ENCODE measurements at regions not wholly inside any gene's neighbourhood (a gene's known extent, or its start where the extent isn't known, plus 50 kb on each side); places are given as distances from the start of the nearest gene placed in this dataset.

DNA sequence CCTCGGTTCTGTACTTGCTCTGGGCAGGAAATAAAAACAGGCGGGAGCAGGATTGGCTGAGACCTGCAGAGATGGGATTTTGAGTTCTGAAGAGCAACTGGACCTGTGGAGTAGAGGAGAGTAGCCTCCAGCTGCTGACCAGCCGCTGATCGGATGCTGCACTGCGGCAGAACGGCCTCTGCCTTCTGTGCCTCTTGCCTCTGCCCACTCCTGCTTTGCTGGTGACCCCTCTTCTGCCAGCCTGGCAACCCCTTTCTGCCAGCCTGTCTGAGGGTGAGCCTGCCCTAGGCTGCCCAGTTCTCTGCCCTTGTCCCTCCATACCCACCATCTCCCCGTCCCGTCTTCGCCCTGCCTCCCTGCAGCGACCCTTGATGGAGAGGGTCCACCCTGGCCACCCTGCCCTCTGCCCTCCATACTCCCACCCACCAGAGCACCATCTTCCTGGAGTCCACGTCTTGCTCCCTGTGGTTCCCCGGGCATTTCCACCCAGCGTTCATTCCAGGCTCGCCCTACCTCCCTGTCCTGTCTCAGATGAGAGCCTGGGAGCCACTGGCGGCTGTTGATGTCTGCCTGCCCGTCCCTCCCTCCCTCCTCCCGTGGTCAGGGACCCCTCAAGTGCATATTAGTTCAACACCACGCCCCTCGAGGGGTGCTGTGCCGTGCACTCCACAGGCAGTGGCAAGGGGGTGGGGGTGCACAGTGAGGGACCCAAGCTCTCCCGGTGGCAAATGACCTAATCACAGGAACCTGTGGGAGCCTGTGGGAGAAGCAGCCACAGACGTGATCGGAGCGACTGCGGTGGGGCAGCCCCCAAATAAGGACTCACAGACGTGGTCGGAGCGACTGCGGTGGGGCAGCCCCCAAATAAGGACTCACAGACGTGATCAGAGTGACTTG lies 863.3 kb downstream of the TBC1D22A start:
- DNase-seq (ENCODE audit: insufficient read length, low spot score) (no peak), FAIRE-seq (no peak)
- TF ChIP-seq, protein P1, sequence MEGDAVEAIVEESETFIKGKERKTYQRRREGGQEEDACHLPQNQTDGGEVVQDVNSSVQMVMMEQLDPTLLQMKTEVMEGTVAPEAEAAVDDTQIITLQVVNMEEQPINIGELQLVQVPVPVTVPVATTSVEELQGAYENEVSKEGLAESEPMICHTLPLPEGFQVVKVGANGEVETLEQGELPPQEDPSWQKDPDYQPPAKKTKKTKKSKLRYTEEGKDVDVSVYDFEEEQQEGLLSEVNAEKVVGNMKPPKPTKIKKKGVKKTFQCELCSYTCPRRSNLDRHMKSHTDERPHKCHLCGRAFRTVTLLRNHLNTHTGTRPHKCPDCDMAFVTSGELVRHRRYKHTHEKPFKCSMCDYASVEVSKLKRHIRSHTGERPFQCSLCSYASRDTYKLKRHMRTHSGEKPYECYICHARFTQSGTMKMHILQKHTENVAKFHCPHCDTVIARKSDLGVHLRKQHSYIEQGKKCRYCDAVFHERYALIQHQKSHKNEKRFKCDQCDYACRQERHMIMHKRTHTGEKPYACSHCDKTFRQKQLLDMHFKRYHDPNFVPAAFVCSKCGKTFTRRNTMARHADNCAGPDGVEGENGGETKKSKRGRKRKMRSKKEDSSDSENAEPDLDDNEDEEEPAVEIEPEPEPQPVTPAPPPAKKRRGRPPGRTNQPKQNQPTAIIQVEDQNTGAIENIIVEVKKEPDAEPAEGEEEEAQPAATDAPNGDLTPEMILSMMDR (IDR thresholded peaks at IDR 0.05; ENCODE audit: insufficient read depth, missing control alignments): no peak

DNA sequence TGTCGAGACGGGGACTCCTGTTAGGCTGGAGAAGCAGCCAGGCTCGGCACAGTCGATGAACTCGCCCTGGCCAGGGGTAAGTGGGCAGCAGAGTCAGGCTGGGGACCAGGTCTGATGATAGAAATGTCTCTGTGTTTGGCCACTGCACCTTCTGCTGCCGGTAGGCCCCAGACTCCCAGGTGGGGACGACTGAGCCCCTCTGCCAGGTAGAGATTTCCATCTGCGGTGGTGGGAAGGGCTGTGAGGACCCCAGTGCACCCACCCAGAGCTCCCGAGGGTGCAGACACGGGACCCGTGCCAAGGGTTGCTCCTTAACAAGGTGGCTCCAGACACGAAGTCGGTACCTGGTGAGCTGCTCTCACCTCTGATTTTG lies 862.5 kb downstream of the TBC1D22A start:
- TF ChIP-seq, protein P1 (IDR thresholded peaks at IDR 0.05; ENCODE audit: insufficient read depth, missing control alignments): no peak
- no peak for FAIRE-seq
- no peak for DNase-seq (ENCODE audit: insufficient read length, low spot score)

DNA sequence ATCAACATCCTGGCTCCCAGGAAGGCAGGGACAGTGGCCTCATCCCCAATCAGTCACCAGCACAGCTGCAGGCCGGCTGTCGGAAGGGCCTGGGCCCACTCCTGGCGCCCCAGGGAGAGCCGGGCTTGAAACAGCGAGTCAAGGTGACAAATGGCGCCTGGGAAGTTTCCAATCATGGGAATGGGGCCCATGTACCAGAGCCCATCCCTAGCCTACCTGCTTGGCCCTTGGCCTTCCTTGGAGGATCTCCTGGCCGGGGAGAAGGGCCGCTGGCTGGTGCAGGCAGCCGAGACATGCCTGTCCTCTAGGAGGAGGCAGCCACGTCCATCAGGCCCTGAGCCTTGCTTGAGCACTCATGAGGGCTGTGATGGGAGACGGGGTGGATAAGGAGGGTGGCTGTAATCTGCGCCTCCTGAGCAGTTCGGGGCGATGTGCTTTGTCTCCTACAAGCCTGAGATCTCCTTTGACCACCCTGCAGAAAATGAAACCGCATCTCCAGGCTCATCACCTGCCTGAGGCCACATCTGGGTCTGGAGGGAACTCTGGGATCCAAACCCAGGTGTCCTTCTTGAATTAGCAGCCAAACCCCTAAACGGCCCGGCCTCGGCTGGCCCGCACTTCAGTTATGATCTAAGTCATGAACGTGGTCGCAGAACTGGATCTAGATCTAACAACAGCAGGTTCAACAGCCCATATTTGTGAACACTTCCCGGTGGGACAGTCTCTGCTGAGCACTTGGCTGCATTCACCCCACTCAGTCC lies 862.0 kb downstream of the TBC1D22A start:
- FAIRE-seq: no peak
- TF ChIP-seq, protein P1 (IDR thresholded peaks at IDR 0.05; ENCODE audit: insufficient read depth, missing control alignments): no peak
- no peak for DNase-seq (ENCODE audit: insufficient read length, low spot score)

DNA sequence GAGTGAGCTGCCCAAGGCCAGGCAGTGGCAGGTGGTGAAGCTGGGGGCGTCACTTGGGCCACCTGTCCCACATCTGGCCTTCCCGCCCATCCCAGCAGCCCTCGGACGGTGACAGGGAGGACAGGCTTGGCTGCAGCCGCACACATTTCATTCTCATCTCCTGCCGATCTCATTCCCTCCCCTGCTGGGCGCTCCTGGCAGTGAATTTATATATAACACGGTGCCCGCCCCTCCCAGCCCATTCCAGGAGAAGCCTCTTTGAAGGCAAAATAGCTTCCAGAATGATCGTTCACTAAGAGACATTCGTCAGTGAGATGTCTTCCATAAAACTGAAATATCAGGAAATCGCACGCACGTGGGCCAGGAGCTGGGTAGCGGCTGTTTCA lies 861.3 kb downstream of the TBC1D22A start:
- DNase-seq (ENCODE audit: insufficient read length, low spot score) (no peak), FAIRE-seq (no peak)
- TF ChIP-seq, protein P1 (IDR thresholded peaks at IDR 0.05; ENCODE audit: insufficient read depth, missing control alignments): no peak

DNA sequence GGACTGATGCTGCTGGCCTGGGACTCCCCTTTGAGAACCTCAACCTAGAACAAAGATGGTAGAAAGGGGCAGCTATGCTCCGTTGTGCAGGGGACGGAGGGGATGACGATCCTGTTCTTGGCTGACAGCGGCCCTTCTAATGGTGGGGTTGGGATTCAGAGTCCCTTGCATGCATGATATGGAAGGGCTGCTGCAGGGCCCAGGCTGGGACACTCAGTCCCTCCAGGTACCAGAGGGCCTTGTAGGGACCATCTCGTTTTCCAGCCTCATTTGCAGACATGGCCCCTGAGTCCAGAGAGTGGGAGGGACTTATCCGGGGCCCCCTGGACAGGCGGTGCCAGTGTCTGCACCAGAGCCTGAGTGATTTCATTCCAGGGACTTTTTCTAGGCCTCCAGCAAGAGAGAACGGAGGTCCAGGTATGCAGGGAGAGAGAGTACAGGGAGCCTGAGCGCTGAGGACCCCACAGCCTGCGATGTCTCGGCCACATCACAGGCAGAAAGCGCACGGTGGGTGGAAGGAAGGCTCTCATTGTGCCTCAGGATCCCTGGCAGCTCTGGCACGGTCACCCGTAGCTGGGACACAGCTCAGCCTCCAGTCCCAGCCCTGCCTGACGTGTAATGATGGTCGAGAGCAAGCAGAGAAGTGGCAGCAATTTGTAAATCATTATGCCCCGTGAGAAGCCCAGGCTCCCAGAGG lies 860.8 kb downstream of the TBC1D22A start:
- FAIRE-seq (no peak), DNase-seq (ENCODE audit: insufficient read length, low spot score) (no peak)
- TF ChIP-seq, protein P1 (IDR thresholded peaks at IDR 0.05; ENCODE audit: insufficient read depth, missing control alignments): no peak

DNA sequence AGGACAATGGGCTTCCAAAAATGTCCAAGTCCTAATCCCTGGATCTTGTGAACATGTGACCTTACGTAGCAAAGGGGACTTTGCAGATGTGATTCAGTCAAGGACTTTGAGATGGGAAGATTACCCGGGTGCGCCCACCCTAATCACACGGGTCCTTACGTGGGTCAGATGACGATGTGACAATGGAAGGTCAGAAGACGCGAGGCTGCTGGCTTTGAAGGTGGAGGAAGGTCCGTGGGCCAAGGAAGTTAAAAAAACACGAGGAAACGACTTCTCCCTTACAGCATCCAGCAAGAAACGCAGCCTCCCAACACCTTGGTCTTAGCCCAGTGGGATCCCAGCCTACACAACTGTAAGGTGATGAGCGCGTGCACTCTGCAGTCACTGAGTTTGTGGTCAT lies 860.1 kb downstream of the TBC1D22A start:
- no peak for FAIRE-seq
- TF ChIP-seq, protein P1 (IDR thresholded peaks at IDR 0.05; ENCODE audit: insufficient read depth, missing control alignments): no peak
- no peak for DNase-seq (ENCODE audit: insufficient read length, low spot score)

All from D721Med (cell line).